Osteoblast (primary cell): ENCODE measurements at regions not wholly inside any gene's neighbourhood (a gene's known extent, or its start where the extent isn't known, plus 50 kb on each side); places are given as distances from the start of the nearest gene placed in this dataset.

Experiments used
- DNase-seq: peaks from one replicate; pipeline ENCODE4 v3.0.0; 2011; ENCODE audit warnings: low spot score, mixed read lengths; ENCODE audit not compliant: insufficient read length; ENCODE audit errors: missing footprints
- H2AFZ ChIP-seq: 2 replicates; pipeline ENCODE4 v1.6.0; 2011; ENCODE audit warnings: mild to moderate bottlenecking, low read length
- H3K27ac ChIP-seq: 2 replicates; pipeline ENCODE4 v1.5.1; 2011; ENCODE audit warnings: mild to moderate bottlenecking, low read depth, low read length, moderate library complexity
- H3K27me3 ChIP-seq: 2 replicates; pipeline ENCODE4 v1.6.0; 2012; ENCODE audit warnings: mild to moderate bottlenecking, control low read depth, inconsistent platforms, low read length, moderate library complexity; ENCODE audit not compliant: insufficient read depth
- H3K36me3 ChIP-seq: 2 replicates; pipeline ENCODE4 v1.5.1; 2011; ENCODE audit warnings: mild to moderate bottlenecking, low read length, control low read depth, moderate library complexity; ENCODE audit not compliant: insufficient read depth
- H3K4me1 ChIP-seq: 2 replicates; pipeline ENCODE4 v1.5.1; 2011; ENCODE audit warnings: mild to moderate bottlenecking, low read length, control low read depth, moderate library complexity; ENCODE audit not compliant: insufficient read depth
- H3K4me2 ChIP-seq: 2 replicates; pipeline ENCODE4 v1.6.0; 2011; ENCODE audit warnings: mild to moderate bottlenecking, low read length; ENCODE audit not compliant: insufficient read depth
- H3K4me3 ChIP-seq: fragments of 200-600 bp; sonication (generic); 3 replicates; pipeline ENCODE4 v1.5.1; 2012; ENCODE audit warnings: mild to moderate bottlenecking, low read length, inconsistent platforms; ENCODE audit not compliant: insufficient read depth
- H3K79me2 ChIP-seq: 2 replicates; pipeline ENCODE4 v1.6.0; 2012; ENCODE audit warnings: mild to moderate bottlenecking, low read length, control low read depth, inconsistent platforms; ENCODE audit not compliant: insufficient read depth
- H3K9me3 ChIP-seq: 2 replicates; pipeline ENCODE4 v1.5.1; 2011; ENCODE audit warnings: low read depth, low read length, control low read depth
- H4K20me1 ChIP-seq: 2 replicates; pipeline ENCODE4 v1.6.0; 2012; ENCODE audit warnings: mild to moderate bottlenecking, low read length, control low read depth; ENCODE audit not compliant: insufficient read depth
- TF ChIP-seq, protein P1 (sequence below): IDR thresholded peaks from 2 replicates; pipeline ENCODE4 v1.5.1; 2011; ENCODE audit warnings: mild to moderate bottlenecking, low read depth, low read length, moderate library complexity; ENCODE audit errors: extremely low read depth

DNA sequence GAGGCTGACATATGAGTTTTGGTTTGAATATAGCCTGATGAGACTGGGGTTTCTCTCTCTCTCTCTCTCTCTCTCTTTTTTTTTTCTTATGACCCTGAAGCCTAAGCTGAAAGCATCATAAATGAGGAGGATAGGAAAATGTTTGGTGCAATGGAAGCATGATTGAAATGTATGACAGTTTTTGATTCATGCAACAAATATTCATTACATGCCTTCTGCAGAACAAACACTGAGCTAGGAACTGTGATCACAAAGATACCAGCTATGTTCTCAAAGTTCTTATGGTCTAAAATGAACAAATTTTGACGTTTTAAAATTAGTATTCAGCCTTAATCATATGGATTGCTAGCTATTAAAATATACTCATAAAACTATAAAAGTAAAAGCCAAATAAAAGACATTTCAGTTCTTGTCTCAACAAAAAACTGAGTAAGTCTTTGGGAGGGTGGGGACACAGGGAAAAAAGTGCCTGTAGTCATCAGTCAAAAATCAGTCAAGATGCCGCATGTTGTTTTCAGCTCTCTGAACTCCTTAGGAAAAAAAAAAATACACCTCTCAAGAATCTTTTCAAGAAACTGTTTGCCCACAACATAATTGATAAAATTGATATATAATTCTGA lies 57.2 kb downstream of the NKX6-1 start:
- Histone ChIP-seq H3K79me2 (no peaks in the 10 kb centered on the region), H3K27ac (no peak overlapping the region), H3K9me3 (no peaks in the 10 kb centered on the region), H3K36me3 (no peaks in the 10 kb centered on the region), H2AFZ (no peak overlapping the region), H3K27me3 (no peaks in the 10 kb centered on the region), H3K4me2 (no peak overlapping the region), H3K4me3 (no peak overlapping the region), H3K4me1 (no peaks in the 10 kb centered on the region), H4K20me1 (no peaks in the 10 kb centered on the region)
- DNase-seq: no peak
- TF ChIP-seq, protein P1, sequence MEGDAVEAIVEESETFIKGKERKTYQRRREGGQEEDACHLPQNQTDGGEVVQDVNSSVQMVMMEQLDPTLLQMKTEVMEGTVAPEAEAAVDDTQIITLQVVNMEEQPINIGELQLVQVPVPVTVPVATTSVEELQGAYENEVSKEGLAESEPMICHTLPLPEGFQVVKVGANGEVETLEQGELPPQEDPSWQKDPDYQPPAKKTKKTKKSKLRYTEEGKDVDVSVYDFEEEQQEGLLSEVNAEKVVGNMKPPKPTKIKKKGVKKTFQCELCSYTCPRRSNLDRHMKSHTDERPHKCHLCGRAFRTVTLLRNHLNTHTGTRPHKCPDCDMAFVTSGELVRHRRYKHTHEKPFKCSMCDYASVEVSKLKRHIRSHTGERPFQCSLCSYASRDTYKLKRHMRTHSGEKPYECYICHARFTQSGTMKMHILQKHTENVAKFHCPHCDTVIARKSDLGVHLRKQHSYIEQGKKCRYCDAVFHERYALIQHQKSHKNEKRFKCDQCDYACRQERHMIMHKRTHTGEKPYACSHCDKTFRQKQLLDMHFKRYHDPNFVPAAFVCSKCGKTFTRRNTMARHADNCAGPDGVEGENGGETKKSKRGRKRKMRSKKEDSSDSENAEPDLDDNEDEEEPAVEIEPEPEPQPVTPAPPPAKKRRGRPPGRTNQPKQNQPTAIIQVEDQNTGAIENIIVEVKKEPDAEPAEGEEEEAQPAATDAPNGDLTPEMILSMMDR: no peak

GRCh38 chr4:84439996-84440395 lies 59.1 kb downstream of the NKX6-1 start:
- no peak for DNase-seq
- no peak overlapping the region for H2AFZ ChIP-seq
- no peaks in the 10 kb centered on the region for H3K4me1 ChIP-seq
- no peak overlapping the region for H3K4me3 ChIP-seq
- no peaks in the 10 kb centered on the region for H3K9me3 ChIP-seq
- TF ChIP-seq, protein P1: no peak
- H3K27me3 ChIP-seq: no peaks in the 10 kb centered on the region
- no peaks in the 10 kb centered on the region for H3K36me3 ChIP-seq
- H3K4me2 ChIP-seq: no peak overlapping the region
- no peaks in the 10 kb centered on the region for H4K20me1 ChIP-seq
- H3K27ac ChIP-seq: no peak overlapping the region
- no peaks in the 10 kb centered on the region for H3K79me2 ChIP-seq

GRCh38 chr4:84436812-84437211 lies 62.3 kb downstream of the NKX6-1 start:
- no peaks in the 10 kb centered on the region for H3K9me3 ChIP-seq
- no peak overlapping the region for H3K4me3 ChIP-seq
- H3K27me3 ChIP-seq: no peaks in the 10 kb centered on the region
- no peak overlapping the region for H3K27ac ChIP-seq
- DNase-seq: no peak
- TF ChIP-seq, protein P1: no peak
- H2AFZ ChIP-seq: no peak overlapping the region
- H3K4me2 ChIP-seq: no peak overlapping the region
- no peaks in the 10 kb centered on the region for H3K79me2 ChIP-seq
- no peaks in the 10 kb centered on the region for H3K36me3 ChIP-seq
- no peaks in the 10 kb centered on the region for H3K4me1 ChIP-seq
- H4K20me1 ChIP-seq: no peaks in the 10 kb centered on the region

- H3K4me2 ChIP-seq: no peak overlapping the region
- no peak overlapping the region for H2AFZ ChIP-seq
- H4K20me1 ChIP-seq: no peaks in the 10 kb centered on the region
- H3K4me1 ChIP-seq: no peaks in the 10 kb centered on the region
- no peaks in the 10 kb centered on the region for H3K9me3 ChIP-seq
- H3K36me3 ChIP-seq: no peaks in the 10 kb centered on the region
- peak; percentile 11 for DNase-seq
- H3K27ac ChIP-seq: no peak overlapping the region
- no peaks in the 10 kb centered on the region for H3K27me3 ChIP-seq
- H3K4me3 ChIP-seq: no peak overlapping the region
- H3K79me2 ChIP-seq: no peaks in the 10 kb centered on the region
- TF ChIP-seq, protein P1: no peak
Observed at GRCh38 chr4:84434344-84434743, 64.7 kb downstream of the NKX6-1 start.
